ENCODE measurements at regions not wholly inside any gene's neighbourhood (a gene's known extent, or its start where the extent isn't known, plus 50 kb on each side); places are given as distances from the start of the nearest gene placed in this dataset.

- H3K27ac ChIP-seq (ENCODE audit: low read depth, low read length): no peak overlapping the region
- no peak overlapping the region for H4K5ac ChIP-seq (ENCODE audit: insufficient read length, low read depth, low read length)
- H3K4ac ChIP-seq (replicated peaks; ENCODE audit: insufficient read length, low read depth, low read length): no peak overlapping the region
- no peaks in the 10 kb centered on the region for H3K79me1 ChIP-seq (ENCODE audit: low read depth, low read length)
- H2BK15ac ChIP-seq (ENCODE audit: low read length): no peak overlapping the region
- ChIA-PET POLR2A (ENCODE audit: partially characterized antibody) (no interaction called here), CTCF (ENCODE audit: partially characterized antibody) (interaction anchor here (0.7 to 2.0 kb wide), 3 partner anchors 11 to 835 kb away, joined by 3 to 10 read pairs (median 4); no protein-coding TSS in a partner anchor)
- no peaks in the 10 kb centered on the region for H3K23me2 ChIP-seq (ENCODE audit: low read depth, low read length)
- no peak overlapping the region for H2AFZ ChIP-seq (ENCODE audit: low read length)
- H2BK120ac ChIP-seq (replicated peaks; ENCODE audit: low read depth, low read length): no peak overlapping the region
- no peaks in the 10 kb centered on the region for H3K9me3 ChIP-seq (ENCODE audit: insufficient read depth in 2 of 2, low read depth in 1 of 2, low read length in 1 of 2)
- H3K4me1 ChIP-seq (replicated peaks in 1 of 4; ENCODE audit: control insufficient read depth in 3 of 4, insufficient read depth in 4 of 4, low read length in 3 of 4): no peaks in the 10 kb centered on the region
- H3K9ac ChIP-seq (replicated peaks in 1 of 4; ENCODE audit: extremely low read depth in 1 of 4, low read depth in 3 of 4, low read length in 3 of 4): no peak overlapping the region
- H4K8ac ChIP-seq (ENCODE audit: extremely low read depth, insufficient read depth, low read length): no peak overlapping the region
- no peak overlapping the region for H3K14ac ChIP-seq (ENCODE audit: insufficient read length)
- H3K56ac ChIP-seq (replicated peaks; ENCODE audit: insufficient read length, low read depth, low read length): no peak overlapping the region
- no peak overlapping the region for H2BK20ac ChIP-seq (ENCODE audit: low read length)
- no peak overlapping the region for H3K4me3 ChIP-seq (ENCODE audit: extremely low read depth in 1 of 4, insufficient read depth in 2 of 4, low read depth in 3 of 4, low read length in 4 of 4)
- no peak overlapping the region for H2BK12ac ChIP-seq (ENCODE audit: low read depth, low read length)
- H3K23ac ChIP-seq (ENCODE audit: insufficient read length): no peak overlapping the region
- H4K91ac ChIP-seq (replicated peaks; ENCODE audit: insufficient read length, low read length): no peak overlapping the region
- FAIRE-seq: no peak
- no peaks in the 10 kb centered on the region for H3K79me2 ChIP-seq (ENCODE audit: control insufficient read depth in 1 of 2, insufficient read depth in 2 of 2, low read length in 2 of 2)
- no peak overlapping the region for H2AK5ac ChIP-seq (ENCODE audit: low read depth, low read length)
- no peak overlapping the region for H3K4me2 ChIP-seq (ENCODE audit: insufficient read depth in 1 of 2, low read depth in 2 of 2, low read length in 2 of 2)
- no peak overlapping the region for H2BK5ac ChIP-seq (ENCODE audit: low read depth, low read length)
- H4K20me1 ChIP-seq (replicated peaks in 1 of 2; ENCODE audit: control insufficient read depth in 1 of 2, insufficient read depth in 2 of 2, low read length in 2 of 2): no peaks in the 10 kb centered on the region
- WGBS, 2 experiments (ENCODE audit: extremely low coverage in 1 of 2, insufficient coverage in 1 of 2, insufficient read length in 1 of 2, insufficient replicate concordance in 2 of 2, low coverage in 1 of 2, low lambda C conversion rate in 2 of 2, missing lambda C conversion rate in 1 of 2): 95% methylated on average over 2 of the region's 2 CpGs; no CpG with 5 or more reads in 1 of the 2 experiments
- DNase-seq (ENCODE audit: low read depth in 1 of 2, low spot score in 2 of 2): no peak
- no peak overlapping the region for H3K18ac ChIP-seq (ENCODE audit: extremely low read depth, low read length)
- H3K36me3 ChIP-seq (ENCODE audit: control insufficient read depth in 2 of 4, insufficient read depth in 4 of 4, low read length in 3 of 4): no peaks in the 10 kb centered on the region
- no peaks in the 10 kb centered on the region for H3K27me3 ChIP-seq (replicated peaks in 1 of 4; ENCODE audit: control insufficient read depth in 3 of 4, extremely low read depth in 1 of 4, insufficient read depth in 3 of 4, low read length in 3 of 4)
- TF ChIP-seq SUZ12 (IDR thresholded peaks at IDR 0.05; ENCODE audit: low read length) (no peak), POU5F1 (IDR thresholded peaks at IDR 0.05; ENCODE audit: low read depth, low read length) (no peak), NANOG (IDR thresholded peaks at IDR 0.05; ENCODE audit: insufficient read depth, low read depth, low read length, poor library complexity, severe bottlenecking) (no peak), EP300 (IDR thresholded peaks at IDR 0.05; ENCODE audit: borderline replicate concordance in 1 of 2, low read depth in 2 of 2, low read length in 2 of 2) (no peak), SP2 (IDR thresholded peaks at IDR 0.05; ENCODE audit: low read length) (no peak), EZH2 (IDR thresholded peaks at IDR 0.05; ENCODE audit: low read depth, low read length, severe bottlenecking) (no peak), YY1 (IDR thresholded peaks at IDR 0.05; ENCODE audit: low read depth, low read length) (no peak), GABPA (IDR thresholded peaks at IDR 0.05; ENCODE audit: borderline replicate concordance, insufficient read depth, low read length) (no peak), SAP30 (IDR thresholded peaks at IDR 0.05; ENCODE audit: insufficient read depth, insufficient replicate concordance, low read length) (no peak), EGR1 (IDR thresholded peaks at IDR 0.05; ENCODE audit: borderline replicate concordance, low read depth, low read length) (no peak), NRF1 (IDR thresholded peaks at IDR 0.05; ENCODE audit: low read depth, low read length) (no peak), RNF2 (IDR thresholded peaks at IDR 0.05; ENCODE audit: borderline replicate concordance, low read depth, low read length, missing control alignments, poor library complexity, severe bottlenecking) (no peak), MAX (IDR thresholded peaks at IDR 0.05) (no peak), KDM5A (IDR thresholded peaks at IDR 0.05; ENCODE audit: low read length) (no peak)
Measured at GRCh38 chr6:92111386-92111785, 1308.0 kb downstream of the EPHA7 start.

All from H1 (cell line).